ENCODE measurements at regions not wholly inside any gene's neighbourhood (a gene's known extent, or its start where the extent isn't known, plus 50 kb on each side); places are given as distances from the start of the nearest gene placed in this dataset.

- TF ChIP-seq, protein P1, sequence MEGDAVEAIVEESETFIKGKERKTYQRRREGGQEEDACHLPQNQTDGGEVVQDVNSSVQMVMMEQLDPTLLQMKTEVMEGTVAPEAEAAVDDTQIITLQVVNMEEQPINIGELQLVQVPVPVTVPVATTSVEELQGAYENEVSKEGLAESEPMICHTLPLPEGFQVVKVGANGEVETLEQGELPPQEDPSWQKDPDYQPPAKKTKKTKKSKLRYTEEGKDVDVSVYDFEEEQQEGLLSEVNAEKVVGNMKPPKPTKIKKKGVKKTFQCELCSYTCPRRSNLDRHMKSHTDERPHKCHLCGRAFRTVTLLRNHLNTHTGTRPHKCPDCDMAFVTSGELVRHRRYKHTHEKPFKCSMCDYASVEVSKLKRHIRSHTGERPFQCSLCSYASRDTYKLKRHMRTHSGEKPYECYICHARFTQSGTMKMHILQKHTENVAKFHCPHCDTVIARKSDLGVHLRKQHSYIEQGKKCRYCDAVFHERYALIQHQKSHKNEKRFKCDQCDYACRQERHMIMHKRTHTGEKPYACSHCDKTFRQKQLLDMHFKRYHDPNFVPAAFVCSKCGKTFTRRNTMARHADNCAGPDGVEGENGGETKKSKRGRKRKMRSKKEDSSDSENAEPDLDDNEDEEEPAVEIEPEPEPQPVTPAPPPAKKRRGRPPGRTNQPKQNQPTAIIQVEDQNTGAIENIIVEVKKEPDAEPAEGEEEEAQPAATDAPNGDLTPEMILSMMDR (IDR thresholded peaks at IDR 0.05 in 8 of 11, conservative IDR thresholded peaks at IDR 0.05 in 3 of 11): no peak
- TF ChIP-seq POLR2A (IDR thresholded peaks at IDR 0.05) (no peak), POLR2AphosphoS5 (IDR thresholded peaks at IDR 0.05) (no peak)
Observed at GRCh38 chr3:68408626-68409025, 523.7 kb downstream of the TAFA4 start.
